Prostate gland (tissue), 2 donors: ENCODE measurements at regions not wholly inside any gene's neighbourhood (a gene's known extent, or its start where the extent isn't known, plus 50 kb on each side); places are given as distances from the start of the nearest gene placed in this dataset.

Experiments used
- CTCF ChIP-seq, 4 experiments: fragments of 200-600 bp in 2 of 4; fragments of 450-650 bp in 2 of 4; sonication (generic) in 2 of 4; IDR thresholded peaks; 1 replicate in 3 of 4; 2 replicates in 1 of 4; pipeline ENCODE4 v1.5.1; 2016 to 2019; ENCODE audit warnings: antibody characterized with exemption in 4 of 4, mild to moderate bottlenecking in 2 of 4, moderate library complexity in 2 of 4
- POLR2A ChIP-seq: fragments of 450-650 bp; IDR thresholded peaks from one replicate; pipeline ENCODE4 v1.6.1; 2016; ENCODE audit warnings: antibody characterized with exemption, mild to moderate bottlenecking

GRCh38 chr5:73359395-73359794, 89.2 kb downstream of the FOXD1 start:
- TF ChIP-seq POLR2A: no peak
- TF ChIP-seq CTCF (IDR thresholded peaks at IDR 0.05): no peak
